Upper lobe of left lung (tissue), 4 donors: ENCODE measurements at regions not wholly inside any gene's neighbourhood (a gene's known extent, or its start where the extent isn't known, plus 50 kb on each side); places are given as distances from the start of the nearest gene placed in this dataset.

Experiments used
- EP300 ChIP-seq, 4 donors: sonication (generic); formaldehyde crosslinking; IDR thresholded peaks; one replicate each; pipeline ENCODE4 v1.5.1; 2017; ENCODE audit warnings: antibody characterized with exemption in 4 of 4, control low read depth in 2 of 4
- POLR2A ChIP-seq, 4 donors: fragments of 450-650 bp; IDR thresholded peaks; one replicate each; pipeline ENCODE4 v1.5.1; 2016 to 2017; ENCODE audit warnings: antibody characterized with exemption in 4 of 4, mild to moderate bottlenecking in 2 of 4
- POLR2AphosphoS5 ChIP-seq, 2 donors: sonication (generic); formaldehyde crosslinking; IDR thresholded peaks; one replicate each; pipeline ENCODE4 v1.5.1; 2017; ENCODE audit warnings: antibody characterized with exemption in 2 of 2
- TF ChIP-seq, protein P1 (sequence below), 6 experiments: fragments of 450-650 bp in 4 of 6; fragments of 200-600 bp in 2 of 6; sonication (generic) in 2 of 6; IDR thresholded peaks; one replicate each; pipeline ENCODE4 v1.5.1; 2016 to 2019; ENCODE audit warnings: antibody characterized with exemption in 6 of 6

DNA sequence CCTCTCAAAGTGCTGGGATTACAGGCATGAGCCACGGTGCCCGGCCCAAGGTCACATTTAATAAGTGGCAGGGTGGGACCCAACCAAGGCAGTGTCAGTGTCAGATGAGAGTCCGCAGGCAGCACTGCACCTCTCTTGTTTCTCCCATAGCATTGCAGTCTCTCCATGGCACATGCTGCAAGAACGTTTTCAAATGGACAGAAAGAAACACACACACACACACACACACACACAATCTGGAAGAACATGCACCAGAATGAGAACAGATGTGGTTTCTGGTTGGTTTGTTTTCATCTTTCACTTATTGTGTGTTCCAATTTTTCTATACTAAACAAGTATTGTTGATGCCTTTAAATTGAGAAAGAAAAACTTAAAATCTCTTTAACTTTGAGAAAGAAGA, 126.5 kb downstream of the SYF2 start:
- TF ChIP-seq, protein P1, sequence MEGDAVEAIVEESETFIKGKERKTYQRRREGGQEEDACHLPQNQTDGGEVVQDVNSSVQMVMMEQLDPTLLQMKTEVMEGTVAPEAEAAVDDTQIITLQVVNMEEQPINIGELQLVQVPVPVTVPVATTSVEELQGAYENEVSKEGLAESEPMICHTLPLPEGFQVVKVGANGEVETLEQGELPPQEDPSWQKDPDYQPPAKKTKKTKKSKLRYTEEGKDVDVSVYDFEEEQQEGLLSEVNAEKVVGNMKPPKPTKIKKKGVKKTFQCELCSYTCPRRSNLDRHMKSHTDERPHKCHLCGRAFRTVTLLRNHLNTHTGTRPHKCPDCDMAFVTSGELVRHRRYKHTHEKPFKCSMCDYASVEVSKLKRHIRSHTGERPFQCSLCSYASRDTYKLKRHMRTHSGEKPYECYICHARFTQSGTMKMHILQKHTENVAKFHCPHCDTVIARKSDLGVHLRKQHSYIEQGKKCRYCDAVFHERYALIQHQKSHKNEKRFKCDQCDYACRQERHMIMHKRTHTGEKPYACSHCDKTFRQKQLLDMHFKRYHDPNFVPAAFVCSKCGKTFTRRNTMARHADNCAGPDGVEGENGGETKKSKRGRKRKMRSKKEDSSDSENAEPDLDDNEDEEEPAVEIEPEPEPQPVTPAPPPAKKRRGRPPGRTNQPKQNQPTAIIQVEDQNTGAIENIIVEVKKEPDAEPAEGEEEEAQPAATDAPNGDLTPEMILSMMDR (IDR thresholded peaks at IDR 0.05), result no peak
- TF ChIP-seq POLR2A (IDR thresholded peaks at IDR 0.05) (no peak), EP300 (IDR thresholded peaks at IDR 0.05) (no peak), POLR2AphosphoS5 (IDR thresholded peaks at IDR 0.05) (no peak)
